Endothelial cell (in vitro differentiated cells): ENCODE measurements at regions not wholly inside any gene's neighbourhood (a gene's known extent, or its start where the extent isn't known, plus 50 kb on each side); places are given as distances from the start of the nearest gene placed in this dataset.

ENCODE experiments used
- DNase-seq: peaks from one replicate; pipeline ENCODE4 v3.0.0; 2021; ENCODE audit warnings: low spot score
- H3K27ac Mint-ChIP-seq: one replicate; pipeline ENCODE4 v1.8.0; 2021; ENCODE audit warnings: mixed read lengths, inconsistent platforms; ENCODE audit not compliant: unreplicated experiment
- H3K27me3 Mint-ChIP-seq: one replicate; pipeline ENCODE4 v1.8.0; 2021; ENCODE audit warnings: mild to moderate bottlenecking, moderate library complexity, mixed read lengths, inconsistent platforms; ENCODE audit not compliant: unreplicated experiment
- H3K36me3 Mint-ChIP-seq: one replicate; pipeline ENCODE4 v1.8.0; 2021; ENCODE audit warnings: mild to moderate bottlenecking, low read depth, mixed read lengths, inconsistent platforms; ENCODE audit not compliant: unreplicated experiment
- H3K4me1 Mint-ChIP-seq: one replicate; pipeline ENCODE4 v1.8.0; 2021; ENCODE audit warnings: mild to moderate bottlenecking, mixed read lengths, inconsistent platforms; ENCODE audit not compliant: unreplicated experiment
- H3K4me3 Mint-ChIP-seq: one replicate; pipeline ENCODE4 v1.8.0; 2021; ENCODE audit warnings: mild to moderate bottlenecking, mixed read lengths, inconsistent platforms; ENCODE audit not compliant: unreplicated experiment
- H3K9me3 Mint-ChIP-seq: one replicate; pipeline ENCODE4 v1.8.0; 2021; ENCODE audit warnings: mixed read lengths, inconsistent platforms; ENCODE audit not compliant: unreplicated experiment
- CTCF ChIP-seq: fragments of 200-600 bp; sonication (generic); IDR thresholded peaks from one replicate; pipeline ENCODE4 v1.5.0; 2021; ENCODE audit warnings: antibody characterized with exemption; ENCODE audit not compliant: unreplicated experiment

GRCh38 chr16:61309386-61309785 lies 726.9 kb downstream of the CDH8 start:
- Mint-ChIP-seq H3K27me3 (peaks cover 2% of the 10 kb centered on the region), H3K36me3 (no peaks in the 10 kb centered on the region), H3K9me3 (peaks cover 1% of the 10 kb centered on the region), H3K4me3 (no peak overlapping the region), H3K27ac (no peak overlapping the region), H3K4me1 (peaks cover 7% of the 10 kb centered on the region)
- DNase-seq, result no peak
- TF ChIP-seq CTCF, result no peak

GRCh38 chr16:61306204-61306603 lies 730.0 kb downstream of the CDH8 start:
- no peak overlapping the region for H3K4me3 Mint-ChIP-seq
- no peak for DNase-seq
- H3K4me1 Mint-ChIP-seq, result no peaks in the 10 kb centered on the region
- H3K9me3 Mint-ChIP-seq, result no peaks in the 10 kb centered on the region
- no peak for TF ChIP-seq CTCF
- no peak overlapping the region for H3K27ac Mint-ChIP-seq
- peaks cover 2% of the 10 kb centered on the region for H3K27me3 Mint-ChIP-seq
- H3K36me3 Mint-ChIP-seq, result no peaks in the 10 kb centered on the region

GRCh38 chr16:61296814-61297213 lies 739.4 kb downstream of the CDH8 start:
- H3K36me3 Mint-ChIP-seq, result no peaks in the 10 kb centered on the region
- H3K4me1 Mint-ChIP-seq, result no peaks in the 10 kb centered on the region
- H3K27me3 Mint-ChIP-seq, result no peaks in the 10 kb centered on the region
- H3K27ac Mint-ChIP-seq, result no peak overlapping the region
- no peaks in the 10 kb centered on the region for H3K9me3 Mint-ChIP-seq
- DNase-seq, result no peak
- no peak overlapping the region for H3K4me3 Mint-ChIP-seq
- no peak for TF ChIP-seq CTCF

GRCh38 chr16:61296305-61296704 lies 739.9 kb downstream of the CDH8 start:
- Mint-ChIP-seq H3K4me3 (no peak overlapping the region), H3K4me1 (no peaks in the 10 kb centered on the region), H3K27me3 (no peaks in the 10 kb centered on the region), H3K36me3 (no peaks in the 10 kb centered on the region), H3K27ac (no peak overlapping the region), H3K9me3 (no peaks in the 10 kb centered on the region)
- no peak for TF ChIP-seq CTCF
- no peak for DNase-seq

GRCh38 chr16:61295311-61295710 lies 740.9 kb downstream of the CDH8 start:
- no peak for DNase-seq
- H3K36me3 Mint-ChIP-seq, result no peaks in the 10 kb centered on the region
- H3K4me1 Mint-ChIP-seq, result no peaks in the 10 kb centered on the region
- no peak overlapping the region for H3K4me3 Mint-ChIP-seq
- TF ChIP-seq CTCF, result no peak
- no peaks in the 10 kb centered on the region for H3K27me3 Mint-ChIP-seq
- no peaks in the 10 kb centered on the region for H3K9me3 Mint-ChIP-seq
- H3K27ac Mint-ChIP-seq, result no peak overlapping the region
